Mucosa of gallbladder (tissue), 1 donor: ENCODE measurements at regions not wholly inside any gene's neighbourhood (a gene's known extent, or its start where the extent isn't known, plus 50 kb on each side); places are given as distances from the start of the nearest gene placed in this dataset.
"Not testable (repeated sequence)": the region's sequence is repeated elsewhere in the genome, so short reads cannot be mapped to it uniquely, and the experiment has no call there.

ENCODE experiments used
- DNase-seq: peaks from one replicate; pipeline ENCODE4 v3.0.0-alpha.2; 2020; ENCODE audit warnings: low spot score
- donor health status: DM: no; HTN: no; CAD: no.

DNA sequence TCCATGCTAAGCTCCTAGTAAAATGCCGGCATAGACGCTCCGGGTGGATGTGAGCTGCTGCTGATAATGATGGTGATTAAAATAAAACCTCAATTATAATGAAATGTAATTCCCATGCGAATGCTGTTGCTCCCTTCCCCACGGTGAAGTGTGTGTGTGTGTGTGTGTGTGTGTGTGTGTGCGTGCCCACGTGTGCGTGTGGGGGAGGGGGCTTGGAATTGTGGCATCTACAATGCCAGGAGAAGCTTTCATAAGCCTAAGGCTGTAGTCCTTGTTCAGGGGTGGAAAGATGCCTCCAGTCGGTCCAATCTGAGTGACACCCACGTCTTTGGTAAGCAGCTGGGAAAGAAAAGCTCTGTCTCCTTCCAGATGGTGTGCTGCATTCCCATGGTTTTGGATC lies 137.9 kb downstream of the CDH26 start:
- DNase-seq: no peak

DNA sequence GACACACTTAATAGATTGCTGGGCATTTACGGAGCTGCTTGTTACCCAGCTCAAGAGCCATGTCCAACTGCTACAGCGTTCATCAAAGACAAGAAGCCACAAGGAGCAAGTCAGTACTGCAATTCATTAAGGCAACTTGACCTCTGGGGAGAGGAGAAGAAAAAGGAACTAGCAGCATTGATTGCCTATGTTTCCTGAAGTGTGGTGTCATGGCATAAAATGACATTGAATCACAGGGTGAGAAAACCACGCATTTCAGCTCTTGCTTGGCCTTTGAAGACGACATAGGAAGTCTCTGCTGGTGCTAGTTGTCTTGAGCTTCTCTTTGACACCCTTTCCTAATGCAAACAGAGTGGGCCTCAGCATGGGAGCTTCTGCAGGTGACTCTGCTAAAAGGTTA lies 139.1 kb downstream of the CDH26 start:
- no peak for DNase-seq

DNA sequence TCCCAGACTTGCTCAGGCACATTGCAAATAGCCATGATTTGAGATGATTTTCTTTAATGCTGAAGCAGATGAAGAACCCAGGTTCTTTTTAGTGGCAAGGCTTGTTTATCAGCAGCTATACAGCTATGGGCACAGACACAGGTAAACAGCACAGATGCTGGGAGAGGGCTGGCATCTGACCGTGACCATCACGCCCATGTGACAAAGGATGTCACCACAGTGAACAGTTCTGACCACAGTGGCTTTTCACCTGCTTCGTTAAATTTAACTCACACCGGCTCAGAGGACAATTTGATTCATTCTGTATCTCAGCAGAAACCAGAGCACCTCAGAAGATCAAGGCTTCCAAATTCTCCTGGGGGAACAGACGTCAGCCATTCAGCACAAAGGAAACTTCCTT lies 142.6 kb downstream of the CDH26 start:
- no peak for DNase-seq

DNA sequence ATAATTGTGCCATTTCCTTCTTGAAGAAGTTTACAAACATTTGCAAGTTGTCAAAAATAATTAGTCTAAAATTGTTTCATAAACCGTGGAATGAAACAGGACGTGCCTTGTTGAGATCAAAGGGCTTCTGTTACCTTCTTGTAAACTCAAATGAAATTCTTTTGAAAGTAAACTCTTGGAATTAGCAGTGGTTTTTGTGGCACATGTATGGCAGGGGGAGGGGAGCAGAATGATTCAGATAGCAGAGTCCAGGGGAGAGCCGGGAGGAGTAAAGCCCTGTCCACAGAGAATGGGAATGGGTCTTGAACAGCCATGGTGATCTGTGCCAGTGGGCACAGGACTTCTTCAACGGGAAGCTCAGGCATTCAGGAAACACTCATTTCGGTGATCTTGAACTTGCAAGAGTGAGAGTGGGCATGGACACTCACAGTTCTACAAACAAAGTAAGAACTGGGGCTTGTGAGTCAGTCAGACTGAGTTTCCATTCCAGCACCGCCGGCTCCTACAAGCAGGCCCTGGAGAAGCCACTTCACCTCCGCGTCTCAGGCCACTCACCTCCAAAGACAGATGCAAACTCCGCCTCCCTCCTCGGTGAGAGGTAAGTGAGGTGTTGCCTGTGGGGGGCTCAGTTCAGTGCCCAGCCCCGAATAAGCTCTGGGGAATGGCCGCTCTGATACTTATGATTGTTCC lies 143.1 kb downstream of the CDH26 start:
- no peak for DNase-seq

DNA sequence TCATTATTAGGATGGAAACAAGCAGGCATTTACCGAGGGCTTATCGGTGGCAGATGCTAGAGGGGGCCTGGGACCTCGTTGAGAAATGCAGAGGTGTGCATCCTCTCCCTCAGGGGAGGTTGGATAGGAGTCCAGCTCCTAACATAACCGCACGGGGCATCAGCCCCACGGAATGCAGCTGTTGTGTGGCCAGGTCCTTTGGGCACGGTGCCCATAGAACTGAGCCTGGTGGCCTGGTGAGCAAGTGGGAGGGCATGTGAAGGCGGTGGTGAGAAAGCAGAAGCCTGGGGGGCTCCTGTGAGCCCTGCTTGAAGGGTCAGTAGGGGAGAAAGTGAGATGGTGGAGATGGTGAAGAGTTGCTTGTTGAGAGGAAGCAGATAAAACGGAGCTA lies 143.7 kb downstream of the CDH26 start:
- DNase-seq: no peak

DNA sequence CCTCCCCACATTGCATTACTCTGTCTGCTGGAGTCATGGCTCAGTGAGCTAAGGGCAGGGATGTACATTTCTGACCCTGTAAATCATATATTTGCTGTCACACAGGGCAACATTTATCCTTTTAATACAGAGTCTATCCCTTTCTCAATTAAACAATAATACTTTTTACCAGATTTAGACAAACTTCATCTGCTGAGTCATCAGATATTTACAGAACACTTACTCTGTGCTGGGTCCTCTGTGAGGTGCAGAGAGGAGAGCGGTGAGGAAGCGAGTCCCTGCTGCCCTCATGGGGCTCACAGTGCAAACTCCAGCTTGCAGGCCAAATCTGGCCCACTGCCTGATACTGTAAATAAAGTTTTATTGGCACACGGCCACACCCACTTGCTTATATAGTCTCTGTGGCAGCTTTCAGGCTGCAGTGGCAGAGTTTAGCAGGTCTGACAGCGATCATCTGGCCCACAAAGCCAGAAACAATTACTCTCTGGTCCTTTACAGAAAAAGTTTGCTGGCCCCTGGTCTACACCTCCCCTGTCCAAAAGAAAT lies 144.5 kb downstream of the CDH26 start:
- no peak for DNase-seq

DNA sequence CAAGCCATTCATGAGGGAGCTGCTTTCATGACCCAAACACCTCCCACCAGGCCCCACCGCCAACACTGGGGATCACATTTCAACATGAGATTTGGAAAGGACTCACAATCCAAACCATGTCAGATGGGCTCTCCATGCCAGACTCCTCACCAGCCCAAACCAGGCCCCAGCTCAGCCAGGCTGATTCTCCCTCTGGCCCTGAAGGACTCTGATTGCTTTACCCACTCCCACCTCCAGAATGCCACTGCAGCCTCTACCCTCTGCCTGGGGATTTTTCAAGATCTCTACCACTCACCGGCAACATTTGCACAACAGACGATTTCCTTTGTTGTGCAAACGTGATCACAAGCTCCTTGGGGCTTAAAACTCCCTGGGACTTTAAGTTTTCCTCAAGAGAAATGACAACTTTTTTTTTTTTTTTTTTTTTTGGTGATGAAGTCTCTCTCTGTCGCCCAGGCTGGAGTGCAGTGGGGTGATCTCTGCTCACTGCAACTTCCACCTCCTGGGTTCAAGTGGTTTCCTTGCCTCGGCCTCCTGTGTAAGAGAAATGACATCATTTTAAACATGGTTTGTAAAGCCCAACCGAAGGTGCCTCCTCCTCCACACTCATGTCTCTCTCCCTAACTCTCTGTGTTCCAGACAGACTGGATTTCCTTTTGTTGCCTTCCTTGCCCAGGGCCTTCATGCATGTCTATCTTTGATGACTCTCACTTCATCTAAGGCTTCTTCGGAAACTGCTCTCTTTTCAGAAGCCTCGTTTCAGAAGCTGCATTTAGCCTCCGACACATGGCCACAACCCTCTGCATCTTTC lies 147.0 kb downstream of the CDH26 start:
- no peak for DNase-seq

DNA sequence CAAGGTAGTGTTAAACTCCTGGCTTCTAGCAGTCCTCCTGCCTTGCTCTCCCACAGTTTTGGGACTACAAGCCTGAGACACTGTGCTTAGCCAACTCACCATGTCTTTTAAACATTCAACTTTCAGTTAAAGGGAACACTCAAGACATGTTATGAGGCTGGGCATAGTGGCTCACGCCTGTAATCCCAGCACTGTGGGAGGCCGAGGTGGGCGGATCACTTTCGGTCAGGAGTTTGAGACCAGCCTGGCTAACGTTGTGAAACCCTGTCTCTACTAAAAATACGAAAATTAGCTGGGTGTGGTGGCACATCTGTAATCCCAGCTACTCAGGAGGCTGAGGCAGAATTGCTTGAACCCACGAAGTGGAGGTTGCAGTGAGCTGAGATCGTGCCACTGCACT lies 148.0 kb downstream of the CDH26 start:
- DNase-seq: not testable (repeated sequence)

DNA sequence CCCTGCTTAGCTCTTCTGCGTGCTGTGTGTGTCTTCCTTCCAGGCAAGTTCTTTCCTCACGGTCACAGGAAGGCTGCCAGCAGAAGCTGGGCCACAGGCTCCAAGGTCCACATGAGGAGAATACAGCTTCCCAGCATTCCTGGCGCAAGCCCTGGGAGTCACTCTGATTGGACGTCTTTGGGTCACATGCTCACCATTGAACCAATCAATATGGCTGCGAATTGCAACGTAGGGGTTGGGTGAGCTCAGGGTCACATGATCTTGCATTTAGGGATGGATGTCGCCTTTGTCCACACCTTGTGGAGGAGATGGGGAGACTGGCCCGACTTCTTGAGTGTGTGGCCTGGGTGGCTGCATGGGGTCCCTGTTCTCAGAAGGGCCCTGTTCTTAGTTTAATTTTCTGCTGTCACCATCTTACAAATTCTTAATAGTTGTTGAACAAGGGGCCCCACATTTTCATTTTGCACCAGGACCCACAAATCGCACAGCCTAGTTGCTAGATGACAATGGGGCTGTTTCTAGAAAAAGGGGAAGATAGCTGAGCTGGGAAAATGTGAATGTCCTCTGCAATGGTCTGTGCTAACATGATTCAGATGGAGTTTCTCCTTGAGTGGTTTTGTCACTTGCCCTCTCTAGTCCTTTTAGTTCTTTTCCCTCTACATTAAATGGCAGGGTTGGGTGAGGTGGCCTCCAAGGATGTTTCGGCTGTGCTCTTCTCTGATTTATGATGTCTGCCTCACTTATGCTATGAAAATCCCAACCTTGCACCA lies 149.6 kb downstream of the CDH26 start:
- no peak for DNase-seq

DNA sequence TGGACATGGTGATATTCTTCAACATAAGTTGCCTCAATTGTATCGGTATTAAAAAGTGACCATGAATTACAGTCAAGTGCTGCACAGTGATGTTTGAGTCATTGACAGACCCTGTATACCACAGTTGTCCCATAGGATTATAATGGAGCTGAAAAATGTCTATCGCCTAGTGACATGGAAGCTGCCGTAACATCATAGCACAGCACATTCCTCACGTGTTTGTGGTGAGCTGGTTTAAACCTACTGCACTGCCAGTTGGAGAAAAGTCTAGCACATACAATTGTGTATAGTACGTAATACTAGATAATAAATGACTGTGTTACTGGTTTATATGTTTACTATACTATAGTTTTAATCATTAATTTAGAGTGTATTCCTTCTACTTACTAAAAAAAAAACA lies 150.2 kb downstream of the CDH26 start:
- no peak for DNase-seq

DNA sequence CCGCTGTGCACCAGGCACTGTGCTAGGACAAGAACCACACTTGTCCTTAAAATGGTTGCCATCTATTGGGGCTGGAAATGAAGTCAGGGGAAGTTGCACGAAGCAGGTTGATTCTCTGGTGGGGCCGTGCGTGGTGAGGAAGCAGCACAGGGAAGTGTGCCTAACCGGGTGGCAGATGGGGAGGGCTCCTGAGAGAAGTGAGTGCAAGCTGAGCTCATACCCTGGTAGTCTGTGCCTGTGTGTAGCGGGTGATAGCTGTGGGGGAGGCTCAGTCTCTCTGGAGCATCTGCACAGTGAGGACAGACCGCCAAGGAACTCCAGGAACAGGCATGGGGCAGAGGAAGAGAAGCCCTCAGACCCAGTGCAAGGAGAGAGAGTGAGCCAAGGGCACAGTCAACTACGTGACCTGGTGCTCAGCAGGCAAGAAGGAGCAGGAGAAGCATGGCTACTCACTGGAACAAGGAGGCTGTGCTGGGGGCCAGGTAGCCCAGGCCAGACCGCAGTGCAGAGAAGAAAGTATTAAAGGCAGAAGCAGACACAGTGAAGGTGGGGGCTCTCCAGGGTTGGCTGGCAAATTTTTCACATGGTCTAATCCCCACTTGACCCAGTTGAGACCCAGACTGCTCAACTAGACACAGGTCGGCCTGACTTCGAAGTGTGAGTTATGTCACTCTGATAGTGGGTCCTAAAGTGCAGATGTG lies 155.0 kb downstream of the CDH26 start:
- no peak for DNase-seq

DNA sequence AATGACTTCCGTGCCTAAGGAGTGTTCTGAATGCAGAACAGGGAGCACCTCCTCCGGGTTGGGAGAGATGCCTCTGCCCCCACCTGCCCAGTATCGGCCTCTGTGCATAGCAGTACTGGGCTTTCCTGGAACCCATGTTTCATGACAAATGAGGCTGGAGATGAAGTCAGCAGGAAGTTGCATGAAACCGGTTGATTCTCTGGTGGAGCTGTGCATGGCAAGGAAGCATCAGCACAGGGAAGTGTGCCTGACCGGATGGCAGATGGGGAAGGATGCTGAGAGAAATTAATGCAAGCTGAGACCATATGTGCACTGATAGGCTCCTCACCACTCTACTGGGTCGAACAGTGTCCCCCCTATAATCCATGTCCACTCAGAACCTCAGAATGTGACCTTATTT lies 155.5 kb downstream of the CDH26 start:
- no peak for DNase-seq

DNA sequence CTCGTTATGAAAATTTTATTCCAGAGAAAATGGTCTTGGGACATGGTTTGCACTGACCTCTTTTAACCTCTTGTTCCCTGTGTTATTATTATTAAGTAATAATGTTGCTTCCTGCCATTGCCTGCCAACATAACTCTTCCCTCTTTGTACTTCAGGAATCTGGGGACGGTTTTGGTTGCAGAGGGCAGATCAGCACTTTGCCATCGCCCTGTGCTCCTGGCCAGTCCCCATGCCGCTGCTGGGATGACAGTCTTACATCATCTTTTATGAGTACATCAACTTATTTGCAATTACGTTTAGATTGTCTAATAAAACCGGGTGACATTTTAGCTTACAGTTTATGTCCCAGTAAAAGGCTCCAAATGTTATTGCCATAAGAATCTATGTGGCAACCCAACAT lies 157.2 kb downstream of the CDH26 start:
- no peak for DNase-seq

DNA sequence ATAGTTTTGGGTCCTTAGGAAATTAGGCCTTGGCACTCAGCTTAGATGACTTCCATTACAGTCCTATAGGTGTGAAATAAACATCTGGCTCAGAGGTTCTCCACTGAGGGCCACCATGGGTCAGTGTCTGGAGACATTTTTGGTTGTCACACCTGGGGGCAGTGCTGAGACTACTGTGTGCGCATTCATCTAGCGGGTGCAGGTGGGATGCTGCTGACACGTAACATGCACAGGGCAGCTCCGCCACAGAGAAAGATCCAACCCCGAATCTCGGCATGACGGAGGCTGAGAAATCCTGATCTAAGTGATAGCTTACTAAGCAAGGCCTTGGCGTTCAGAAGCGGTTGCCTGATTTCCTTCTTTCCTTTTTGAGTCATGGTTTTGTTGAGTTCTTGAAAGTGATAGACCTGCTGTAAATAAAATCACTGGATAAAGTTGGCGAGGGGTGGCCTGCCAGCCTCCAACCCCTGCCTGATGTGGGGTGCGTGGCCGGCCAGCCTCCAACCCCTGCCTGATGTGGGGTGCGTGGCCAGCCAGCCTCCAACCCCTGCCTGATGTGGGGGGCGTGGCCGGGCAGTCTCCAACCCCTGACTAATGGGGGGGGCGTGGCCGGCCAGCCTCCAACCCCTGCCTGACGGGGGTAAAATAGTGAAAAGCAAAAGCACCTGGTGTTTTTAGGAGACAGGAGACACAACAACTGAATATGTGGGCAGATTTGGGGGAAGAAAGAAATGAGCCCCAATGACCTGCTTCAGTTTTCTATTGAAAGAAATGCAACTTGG lies 158.1 kb downstream of the CDH26 start:
- no peak for DNase-seq

DNA sequence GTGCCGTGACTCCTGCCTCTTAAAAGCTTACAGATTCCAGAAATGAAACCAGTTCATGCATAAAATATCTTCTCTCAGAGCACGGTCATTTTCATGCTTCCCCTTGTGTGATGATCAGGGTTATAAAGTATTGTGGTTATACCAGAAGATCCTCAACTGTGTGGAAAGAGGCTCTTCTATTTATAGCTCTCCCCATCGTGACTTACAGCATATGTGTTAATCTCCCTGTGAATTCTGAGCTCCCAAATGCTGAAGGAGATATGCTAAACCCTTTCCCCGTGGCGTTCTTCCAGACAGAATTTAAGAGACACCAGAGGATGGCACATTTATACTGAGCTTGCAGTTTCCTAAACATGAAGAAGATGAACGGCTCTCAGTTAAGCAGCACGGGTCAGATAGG lies 158.8 kb downstream of the CDH26 start:
- DNase-seq: no peak

DNA sequence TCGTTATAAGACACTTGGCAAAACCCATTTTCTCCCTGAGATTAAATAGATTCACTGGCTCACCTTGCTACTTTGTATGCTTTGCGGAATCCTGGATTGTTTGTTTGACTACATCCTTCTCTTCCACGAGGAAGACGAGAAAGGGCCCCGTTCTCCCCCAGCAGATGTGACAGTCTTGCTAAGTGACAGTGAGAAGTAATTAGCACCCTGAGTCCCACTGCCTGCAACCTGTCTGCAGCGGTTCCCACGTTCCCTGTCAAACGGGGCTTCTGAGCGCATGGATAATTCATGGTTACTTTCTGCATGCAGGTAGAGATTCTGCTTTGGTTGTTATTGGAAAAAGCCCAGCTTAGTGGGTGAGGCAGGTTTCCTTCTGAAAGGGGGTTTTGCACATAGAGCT lies 163.7 kb downstream of the CDH26 start:
- DNase-seq: no peak

DNA sequence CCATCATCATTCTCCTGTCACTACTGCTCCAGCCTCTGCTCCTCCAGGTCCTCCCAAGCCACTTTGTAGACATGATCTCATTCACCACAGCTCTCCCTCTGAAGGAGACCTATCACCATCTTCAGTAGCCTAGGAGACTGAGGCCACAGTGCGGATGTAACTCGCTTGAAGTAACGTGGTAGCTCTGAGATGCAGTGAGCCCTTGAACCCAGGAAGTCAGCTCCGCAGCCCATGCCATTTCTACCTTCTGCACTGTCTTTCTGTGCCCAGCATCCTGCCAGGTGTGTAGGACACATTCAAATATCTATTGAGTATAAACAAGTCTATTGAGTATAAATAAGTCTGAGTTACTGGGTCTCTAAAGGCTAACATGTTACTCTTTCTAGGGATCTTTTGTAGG lies 164.4 kb downstream of the CDH26 start:
- DNase-seq: no peak

DNA sequence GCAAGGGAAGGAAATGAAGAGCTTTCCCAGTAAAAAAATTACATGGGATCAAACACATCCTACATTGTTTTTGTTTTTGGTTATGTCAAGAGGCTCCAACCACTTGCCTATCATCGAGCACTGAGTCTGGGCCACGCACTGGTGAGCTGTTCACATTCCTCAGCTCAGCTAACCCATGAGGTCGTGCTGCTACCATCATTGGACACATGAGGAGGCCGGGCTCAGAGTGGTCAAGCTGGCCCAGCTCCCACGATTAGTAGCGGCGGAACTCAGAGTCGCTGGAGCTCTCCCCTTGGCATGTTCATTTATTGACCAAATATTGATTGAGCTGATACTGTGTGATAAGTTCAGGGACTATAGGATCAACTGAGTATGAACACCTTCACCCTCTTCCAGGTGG lies 164.9 kb downstream of the CDH26 start:
- no peak for DNase-seq

DNA sequence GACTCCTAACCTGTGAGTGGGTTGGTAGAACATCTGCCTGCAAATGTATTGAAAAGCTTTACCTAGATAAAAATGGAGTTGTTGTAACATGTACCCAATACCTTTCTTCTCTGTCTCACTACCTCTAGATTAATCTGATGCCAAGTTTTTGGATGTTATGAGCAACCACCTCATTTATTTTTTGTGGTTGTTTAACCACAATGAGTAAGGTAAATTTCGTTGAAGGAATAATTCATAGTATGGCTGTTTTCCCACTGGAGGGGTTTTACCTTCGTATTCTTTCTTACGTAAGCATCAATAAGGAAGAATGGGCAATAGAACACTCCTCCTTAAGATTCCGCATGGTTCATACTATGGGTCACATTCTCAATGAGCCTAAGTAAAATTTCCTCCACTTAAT lies 165.4 kb downstream of the CDH26 start:
- no peak for DNase-seq

DNA sequence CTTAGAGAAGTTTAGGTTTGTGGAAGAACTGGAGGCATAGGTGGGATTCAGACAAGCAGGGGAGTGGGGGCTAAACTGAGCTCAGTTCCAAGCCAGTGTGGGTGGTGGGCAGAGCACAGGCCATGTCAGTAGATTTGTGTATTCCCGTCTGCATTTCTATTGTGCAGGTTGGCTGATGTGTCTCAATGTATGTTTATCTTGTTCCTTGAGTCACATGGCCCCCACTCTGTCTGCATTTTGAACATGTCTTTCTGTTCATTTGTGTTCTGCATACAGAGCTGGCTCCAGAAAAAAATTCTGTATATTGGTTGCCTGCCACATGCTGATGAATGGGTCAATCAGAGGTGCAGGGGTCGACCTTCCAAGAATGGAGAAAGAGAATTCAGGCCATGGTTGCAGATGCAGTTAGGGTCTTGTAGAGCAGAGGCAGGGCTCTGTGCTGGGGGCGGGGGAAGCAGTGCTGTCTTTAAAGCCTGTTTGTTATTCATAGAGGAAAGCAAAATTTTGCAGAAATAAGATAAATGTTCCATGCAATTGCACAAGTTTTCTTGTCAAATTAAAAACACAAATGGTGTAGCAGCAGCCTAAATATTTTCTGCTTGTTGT lies 166.7 kb downstream of the CDH26 start:
- DNase-seq: no peak

DNA sequence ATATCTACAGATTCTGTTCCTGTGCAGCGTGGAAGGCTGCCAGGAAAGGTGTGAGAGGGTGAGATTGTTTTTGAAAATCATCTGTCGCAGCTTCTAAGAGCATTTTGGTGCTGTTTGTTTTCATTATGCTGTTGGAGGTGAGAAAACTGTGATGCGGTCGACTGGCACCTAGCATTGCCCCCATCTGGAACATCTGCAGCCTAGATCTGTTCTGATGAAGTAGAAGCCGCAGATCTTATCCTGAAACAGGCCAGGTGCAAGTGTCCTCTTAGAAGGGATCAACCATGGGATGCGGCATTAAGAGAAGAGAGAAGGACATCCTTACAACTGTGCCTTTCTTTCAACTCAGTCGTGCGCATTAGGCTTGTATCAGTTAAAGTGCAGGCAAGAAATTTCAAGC lies 167.3 kb downstream of the CDH26 start:
- no peak for DNase-seq
